NCI-H1105 (cell line): ENCODE measurements at regions not wholly inside any gene's neighbourhood (a gene's known extent, or its start where the extent isn't known, plus 50 kb on each side); places are given as distances from the start of the nearest gene placed in this dataset.
A peak's percentile ranks its signal among the peaks of the same experiment; 100 is the strongest.

Source experiments
- DNase-seq: peaks from one replicate; lab custom pipeline; 2025; lab: John Stamatoyannopoulos, UW

DNA sequence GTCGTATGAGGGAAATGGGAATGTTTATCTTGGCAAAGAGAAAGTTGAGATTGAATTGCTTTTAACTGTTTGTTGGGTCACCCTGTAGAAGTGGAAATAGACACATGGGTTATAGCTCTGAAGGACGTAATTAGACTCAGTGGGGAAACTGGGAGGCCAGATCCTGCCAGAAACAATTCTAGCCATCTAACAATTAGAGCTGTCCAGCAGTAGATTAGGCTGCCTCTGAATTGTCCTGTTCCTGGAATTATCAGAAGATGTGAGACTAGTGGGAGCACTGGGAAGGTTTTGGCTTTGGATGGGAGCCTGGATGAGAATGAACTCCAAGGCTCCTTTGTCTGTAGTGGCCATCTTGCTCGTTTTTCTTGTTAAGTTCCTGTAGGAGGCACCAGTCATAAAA lies 61.9 kb upstream of the IGFBP7 start:
- DNase-seq: no peak

DNA sequence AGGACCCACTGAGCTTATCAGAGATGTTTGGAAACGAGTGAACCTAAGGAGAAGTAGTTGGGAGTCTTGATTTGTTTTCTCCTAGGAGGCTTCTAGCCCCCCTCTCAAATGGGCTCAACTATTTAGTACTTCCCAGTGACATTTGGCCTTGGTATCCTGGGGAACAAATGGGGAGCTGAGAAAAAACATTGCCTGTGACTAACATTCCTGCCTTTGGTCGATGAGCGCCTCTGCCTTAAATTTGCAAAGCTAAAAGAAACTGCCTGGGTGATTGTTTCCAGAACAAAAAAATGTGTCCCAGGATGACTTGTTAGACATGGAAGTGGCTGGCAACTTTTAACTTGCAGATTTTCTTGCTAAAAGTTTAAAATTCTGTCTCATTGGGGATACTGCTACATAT lies 58.8 kb upstream of the IGFBP7 start:
- DNase-seq: no peak

DNA sequence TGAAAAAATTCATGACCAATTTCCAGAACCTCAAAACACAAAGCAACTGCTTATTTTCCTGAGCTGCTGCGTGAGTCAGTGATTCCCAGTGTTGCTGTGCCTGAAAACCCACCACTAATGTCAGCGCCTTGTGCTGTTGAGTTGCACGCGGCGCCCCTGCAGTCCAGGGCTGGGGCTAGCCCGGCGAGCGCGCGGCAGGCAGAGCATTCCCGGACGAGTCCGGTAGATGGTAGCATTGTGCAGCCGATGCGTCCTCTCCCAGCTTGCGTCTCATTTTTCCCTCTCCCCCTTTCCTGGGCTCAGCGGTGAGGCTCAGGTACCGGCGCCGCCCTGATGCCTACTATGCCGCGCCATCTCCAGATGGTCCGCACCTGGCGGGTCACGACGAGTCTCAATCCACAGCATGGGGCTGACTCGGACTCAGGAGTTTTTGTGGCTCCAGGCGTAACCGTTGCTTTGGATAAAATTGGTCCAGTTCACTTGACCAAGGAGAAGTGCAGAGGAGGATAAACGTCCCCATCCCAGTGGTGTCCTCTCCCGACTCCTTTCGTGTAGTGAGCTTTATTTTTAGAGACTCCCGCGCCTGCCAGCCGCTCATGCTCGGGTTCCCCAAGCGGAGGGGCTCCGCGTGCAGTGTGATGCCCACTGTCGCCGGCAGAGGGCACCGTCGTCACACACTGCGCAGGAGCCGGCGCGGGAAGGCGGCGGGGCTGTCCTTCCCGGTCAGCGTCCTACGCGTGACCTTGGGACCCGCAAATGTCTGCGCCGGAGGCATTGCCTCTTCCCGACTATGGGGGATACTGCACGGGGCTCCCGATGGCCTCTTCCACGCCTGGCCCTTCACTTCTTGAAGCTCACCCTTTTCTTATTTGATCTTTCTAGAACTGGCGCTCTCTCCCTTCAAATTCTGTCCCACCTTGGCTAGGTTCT lies 53.6 kb upstream of the IGFBP7 start:
- DNase-seq: peak; percentile 56

DNA sequence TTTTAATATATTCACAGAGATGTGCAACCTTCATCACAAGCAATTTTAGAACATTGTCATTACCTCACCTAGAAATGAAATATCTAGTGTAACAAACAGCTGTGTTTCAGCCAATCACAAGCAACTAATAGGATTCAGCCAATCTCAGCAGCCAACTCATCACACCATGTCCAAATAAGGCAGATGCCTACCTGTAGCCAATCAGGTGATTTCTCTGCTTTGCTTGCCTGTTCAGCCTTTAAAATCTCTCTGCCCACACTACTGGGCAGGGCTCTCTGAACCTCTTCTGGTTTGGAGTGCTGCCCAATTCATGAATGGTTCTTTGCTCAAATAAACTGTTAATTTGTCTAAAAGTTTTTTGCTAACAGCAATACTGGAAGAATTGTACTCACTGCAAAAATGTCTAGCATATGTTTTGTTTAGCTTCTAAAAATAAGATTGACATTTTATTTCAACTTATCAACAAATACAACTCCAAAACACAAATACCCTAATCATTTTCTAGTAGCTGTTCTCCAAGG lies 52.4 kb upstream of the IGFBP7 start:
- DNase-seq: no peak
